GM21529 (cell line): ENCODE measurements at regions not wholly inside any gene's neighbourhood (a gene's known extent, or its start where the extent isn't known, plus 50 kb on each side); places are given as distances from the start of the nearest gene placed in this dataset.

Source experiments
- ATAC-seq: cut with Tn5 transposase; IDR thresholded peaks from one replicate; pipeline ENCODE4 v1.9.1; 2021; ENCODE audit not compliant: unreplicated experiment

DNA sequence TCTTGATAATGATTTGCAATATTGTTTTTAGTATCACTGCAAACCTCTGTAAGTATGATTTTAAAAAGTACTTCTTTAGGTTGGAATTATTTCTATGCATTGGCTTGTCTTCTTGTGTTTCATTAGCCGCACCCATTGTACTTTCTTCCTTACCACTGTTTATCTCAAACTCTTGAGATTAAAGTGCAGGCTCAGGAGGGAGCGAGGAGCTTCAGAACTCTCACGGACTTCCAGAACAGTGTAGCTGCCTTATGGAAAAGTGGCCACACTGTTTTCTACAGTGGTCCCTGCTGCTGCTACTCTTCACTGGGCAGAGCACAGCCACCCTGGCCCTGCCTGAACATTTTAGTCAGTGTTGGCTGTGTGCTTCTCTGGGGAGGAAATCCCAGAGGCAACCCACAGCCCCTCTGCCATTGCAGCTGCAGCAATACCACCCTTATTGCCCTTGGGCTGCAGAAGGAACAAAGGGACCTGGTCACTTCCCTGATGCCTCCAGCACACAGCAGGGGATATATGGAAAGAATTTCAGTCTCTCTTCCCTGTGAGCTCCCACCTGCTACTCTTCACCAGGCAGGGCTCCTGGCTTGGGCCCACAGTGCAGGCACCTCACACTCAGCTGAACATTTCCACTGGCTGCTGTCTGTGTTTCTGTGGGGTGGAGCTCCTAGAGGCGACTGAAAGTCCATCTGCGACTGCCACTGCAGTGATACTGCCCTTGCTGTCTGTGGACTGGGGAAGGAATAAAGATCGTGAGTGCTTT lies 91.7 kb upstream of the MAP3K4 start:
- ATAC-seq: no peak

- no peak for ATAC-seq
Observed at GRCh38 chr6:160911949-160912348, 79.6 kb upstream of the MAP3K4 start.

GRCh38 chr6:160912411-160912810 lies 79.2 kb upstream of the MAP3K4 start:
- no peak for ATAC-seq

DNA sequence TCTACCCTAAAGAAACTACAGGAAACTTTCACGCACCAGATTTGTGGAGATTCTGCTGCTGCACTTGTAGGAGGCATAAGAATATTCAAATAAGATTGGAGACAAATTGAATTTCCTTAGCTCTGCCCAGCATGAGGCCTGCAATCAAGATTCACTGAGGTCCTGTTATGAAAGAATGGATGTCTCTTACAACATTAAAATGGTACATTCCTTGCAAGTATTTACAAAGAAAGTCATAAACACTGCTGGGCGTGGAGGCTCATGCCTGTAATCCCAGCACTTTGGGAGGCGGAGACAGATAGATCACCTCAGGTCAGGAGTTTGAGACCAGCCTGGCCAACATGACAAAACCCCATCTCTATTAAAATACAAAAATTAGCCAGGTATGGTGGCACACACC lies 74.0 kb upstream of the MAP3K4 start:
- no peak for ATAC-seq

DNA sequence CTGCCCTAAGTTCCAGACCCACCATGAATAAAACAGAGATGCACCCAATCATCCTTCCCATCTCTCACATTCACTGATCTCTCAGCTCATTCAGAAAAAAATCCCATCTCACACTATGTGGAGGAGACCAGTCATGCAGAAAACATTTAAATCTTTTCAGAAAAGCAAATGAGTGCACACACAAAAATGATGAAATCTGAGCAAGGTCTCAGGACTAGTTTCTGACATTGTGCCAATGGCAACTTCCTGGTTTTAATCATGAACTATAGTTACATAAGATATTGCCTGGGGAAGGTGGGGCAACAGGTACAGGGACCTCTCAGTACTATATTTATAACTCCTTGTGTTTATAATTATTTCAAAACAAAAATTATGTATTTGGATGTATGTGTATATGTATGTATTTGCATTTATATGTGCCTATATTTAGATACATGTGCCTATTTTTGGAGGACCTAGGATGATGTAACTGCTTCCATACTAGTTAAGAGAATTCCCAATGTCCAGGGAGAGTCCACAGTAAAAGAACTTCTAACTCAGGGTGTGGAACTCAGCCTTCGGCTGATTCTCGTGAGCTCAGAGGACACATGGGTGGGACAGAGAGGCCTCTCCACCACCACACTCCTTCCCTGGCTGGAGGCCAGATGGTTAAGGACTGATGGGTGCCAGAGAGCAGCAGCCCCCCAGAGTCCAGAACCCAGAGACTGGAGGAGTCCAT lies 71.7 kb upstream of the MAP3K4 start:
- peak; percentile 55 for ATAC-seq

- no peak for ATAC-seq
Observed at GRCh38 chr6:160921095-160921494, 70.5 kb upstream of the MAP3K4 start.

GRCh38 chr6:160926281-160927276 lies 65.0 kb upstream of the MAP3K4 start:
- ATAC-seq: no peak

GRCh38 chr6:160927416-160927815 lies 64.2 kb upstream of the MAP3K4 start:
- no peak for ATAC-seq

- no peak for ATAC-seq
Observed at GRCh38 chr6:160929361-160929760, 62.2 kb upstream of the MAP3K4 start.

DNA sequence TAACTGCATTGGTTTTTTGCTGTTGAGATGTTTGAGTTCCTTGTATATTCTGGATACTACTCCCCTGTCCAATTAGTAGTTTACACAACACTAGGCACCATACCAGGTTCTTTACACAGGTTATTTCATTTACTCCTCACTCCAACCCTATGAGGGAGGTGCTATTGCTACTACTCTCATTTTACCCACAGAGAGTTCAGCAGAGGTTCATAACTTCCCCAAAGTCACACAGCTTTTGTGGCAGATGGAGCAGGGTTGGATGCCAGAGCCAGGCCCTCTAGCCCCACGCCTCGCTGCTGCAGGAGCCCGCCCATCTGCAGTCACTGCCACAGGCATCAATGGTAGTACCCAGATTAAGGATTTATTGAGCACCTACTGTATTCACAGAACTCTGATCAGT lies 61.7 kb upstream of the MAP3K4 start:
- no peak for ATAC-seq

GRCh38 chr6:160930547-160931377 lies 60.8 kb upstream of the MAP3K4 start:
- ATAC-seq: peak; percentile 82

DNA sequence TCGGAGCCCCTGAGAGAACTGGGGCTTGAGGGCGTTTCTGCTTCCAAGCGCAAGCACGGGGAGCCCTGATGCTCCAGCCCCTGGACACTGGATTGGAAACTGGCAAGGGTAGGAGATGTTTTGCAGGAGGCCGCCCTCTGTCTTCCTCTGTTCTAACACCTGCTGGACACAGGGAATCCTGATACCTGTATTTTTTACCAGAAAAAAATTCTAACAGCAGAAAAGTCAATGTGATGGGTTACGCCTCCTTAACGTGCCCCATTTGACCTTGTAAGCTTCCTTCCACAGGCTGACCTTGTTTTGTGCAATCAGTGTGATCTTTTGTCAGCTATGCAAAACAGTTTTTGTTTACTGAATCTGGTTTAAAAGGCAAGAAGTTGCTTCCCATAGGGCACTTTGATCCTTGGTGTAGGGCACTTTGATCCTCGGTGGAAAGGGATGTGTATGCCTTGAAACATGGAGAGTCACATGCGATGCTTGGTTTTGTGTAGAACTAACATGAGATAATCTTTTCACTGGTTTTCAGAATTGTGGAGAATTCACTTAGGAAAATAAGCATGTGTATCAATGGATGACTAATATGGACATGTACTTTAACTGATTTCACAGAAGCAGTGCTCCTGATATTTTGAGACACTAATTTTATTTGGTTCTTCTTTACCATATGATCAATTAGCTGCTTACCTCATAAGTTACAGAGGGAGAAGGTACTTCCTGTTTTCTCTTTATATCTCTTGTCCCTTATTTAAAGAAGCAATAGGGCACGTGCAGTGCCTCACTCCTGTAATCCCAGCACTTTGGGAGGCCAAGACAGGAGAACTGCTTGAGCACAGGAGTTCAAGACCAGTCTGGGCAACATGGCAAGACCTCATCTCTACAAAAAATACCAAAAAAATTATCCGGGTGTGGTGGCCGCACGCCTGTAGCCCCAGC lies 59.9 kb upstream of the MAP3K4 start:
- ATAC-seq: no peak

DNA sequence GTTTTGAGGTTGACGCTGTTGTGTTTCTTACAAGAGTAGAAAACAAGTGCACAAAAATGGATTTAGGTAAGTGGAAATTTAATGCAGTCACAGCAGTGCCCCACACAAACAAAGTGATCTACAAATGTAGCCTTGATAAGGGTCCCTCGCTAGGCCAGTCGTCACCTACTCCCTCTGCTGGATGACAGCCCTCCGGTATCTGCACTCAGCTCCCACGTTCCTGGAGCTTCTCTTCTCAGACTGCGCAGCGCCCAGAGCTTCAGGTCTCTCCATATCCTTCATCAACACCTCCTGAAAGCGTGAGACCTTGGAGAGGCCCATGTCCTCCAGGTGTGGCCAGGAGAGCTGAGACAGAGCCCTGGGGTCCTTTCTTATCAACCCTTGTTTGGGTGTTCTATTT lies 58.3 kb upstream of the MAP3K4 start:
- no peak for ATAC-seq

DNA sequence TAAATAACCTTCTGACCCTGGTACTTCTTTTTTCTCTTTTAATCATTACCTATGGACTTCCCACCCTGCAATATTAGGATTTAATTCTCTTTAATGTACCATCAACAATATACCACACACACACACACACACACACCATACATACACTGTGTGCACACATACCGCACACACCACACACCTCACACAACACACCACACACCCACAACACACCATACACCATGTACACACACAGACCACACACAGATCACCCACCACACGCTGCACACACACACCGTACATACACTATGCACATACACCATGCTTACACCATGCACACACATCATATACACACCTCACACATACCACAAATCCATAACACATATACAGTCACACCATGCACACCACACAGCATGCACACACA lies 57.4 kb upstream of the MAP3K4 start:
- no peak for ATAC-seq

- ATAC-seq: no peak
Observed at GRCh38 chr6:160940197-160940596, 51.4 kb upstream of the MAP3K4 start.
